Calu3 (cell line): ENCODE measurements at regions not wholly inside any gene's neighbourhood (a gene's known extent, or its start where the extent isn't known, plus 50 kb on each side); places are given as distances from the start of the nearest gene placed in this dataset.

Source experiments
- BruUV-seq: library from RNA; stranded (reverse); fragments of 400-500 nt; replicated peaks from 2 replicates; lab custom pipeline; 2021; lab: Mats Ljungman, UMichigan
- CTCF ChIA-PET: fragments of 300-600 bp; sonication (Branson Sonifier 250); formaldehyde crosslinking; loops from one replicate; lab custom pipeline; 2022; ENCODE audit warnings: antibody characterized with exemption; lab: Charles Lee
- DNase-seq: peaks from one replicate; pipeline ENCODE4 v3.0.0; 2022
- H3K27ac Mint-ChIP-seq: one replicate; pipeline ENCODE4 v1.8.0; 2022; ENCODE audit warnings: mixed read lengths; ENCODE audit not compliant: unreplicated experiment
- H3K27me3 Mint-ChIP-seq: one replicate; pipeline ENCODE4 v1.8.0; 2022; ENCODE audit warnings: mixed read lengths; ENCODE audit not compliant: unreplicated experiment
- H3K36me3 Mint-ChIP-seq: one replicate; pipeline ENCODE4 v1.8.0; 2022; ENCODE audit warnings: mild to moderate bottlenecking, moderate library complexity, mixed read lengths; ENCODE audit not compliant: insufficient read depth, unreplicated experiment
- H3K4me1 Mint-ChIP-seq: one replicate; pipeline ENCODE4 v1.8.0; 2022; ENCODE audit warnings: mild to moderate bottlenecking, low read depth, mixed read lengths; ENCODE audit not compliant: unreplicated experiment
- H3K4me3 Mint-ChIP-seq: one replicate; pipeline ENCODE4 v1.8.0; 2022; ENCODE audit warnings: mild to moderate bottlenecking, low read depth, moderate library complexity, mixed read lengths; ENCODE audit not compliant: unreplicated experiment
- H3K9me3 Mint-ChIP-seq: one replicate; pipeline ENCODE4 v1.8.0; 2022; ENCODE audit warnings: low read depth, mixed read lengths; ENCODE audit not compliant: unreplicated experiment
- intact Hi-C: fragments of 100-400 bp; cut with micrococcal nuclease; formaldehyde crosslinking; loops from one replicate; pipeline ENCODE4 v1.10.0; 2022; ENCODE audit not compliant: unreplicated experiment
- TF ChIP-seq, protein P1 (sequence below): fragments of 200-600 bp; IDR thresholded peaks from one replicate; pipeline ENCODE4 v1.8.0; 2022; ENCODE audit warnings: antibody characterized with exemption; ENCODE audit not compliant: unreplicated experiment

DNA sequence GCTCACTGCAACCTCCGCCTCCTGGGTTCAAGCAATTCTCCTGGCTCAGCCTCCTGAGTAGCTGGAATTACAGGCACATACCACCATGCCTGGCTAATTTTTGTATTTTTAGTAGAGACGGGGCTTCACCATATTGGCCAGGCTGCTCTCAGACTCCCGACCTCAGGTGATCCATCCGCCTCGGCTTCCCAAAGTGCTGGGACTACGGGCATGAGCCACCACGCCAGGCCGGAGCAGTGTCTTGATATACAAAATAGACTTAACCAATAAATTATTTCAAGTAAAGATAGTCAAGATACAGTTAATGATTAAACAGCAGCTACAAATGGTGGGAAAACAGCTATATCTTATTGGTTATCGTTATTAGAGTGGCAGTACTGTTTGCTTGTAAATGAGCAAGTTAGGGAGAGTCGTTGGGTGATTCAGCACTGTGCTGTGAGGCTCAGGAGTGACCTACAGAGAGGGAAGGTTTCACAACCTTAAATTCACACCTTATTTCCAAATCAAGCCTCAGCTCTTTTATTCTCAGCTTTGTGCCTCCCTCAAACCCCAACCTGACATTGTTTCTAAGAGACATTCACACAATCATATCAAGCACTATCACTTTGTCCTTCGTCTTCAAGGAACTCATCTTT is 1128.4 kb upstream of the MAP3K7 start:
- H3K27ac Mint-ChIP-seq: no peak overlapping the region
- H3K27me3 Mint-ChIP-seq: no peaks in the 10 kb centered on the region
- no peaks in the 10 kb centered on the region for H3K4me1 Mint-ChIP-seq
- TF ChIP-seq, protein P1, sequence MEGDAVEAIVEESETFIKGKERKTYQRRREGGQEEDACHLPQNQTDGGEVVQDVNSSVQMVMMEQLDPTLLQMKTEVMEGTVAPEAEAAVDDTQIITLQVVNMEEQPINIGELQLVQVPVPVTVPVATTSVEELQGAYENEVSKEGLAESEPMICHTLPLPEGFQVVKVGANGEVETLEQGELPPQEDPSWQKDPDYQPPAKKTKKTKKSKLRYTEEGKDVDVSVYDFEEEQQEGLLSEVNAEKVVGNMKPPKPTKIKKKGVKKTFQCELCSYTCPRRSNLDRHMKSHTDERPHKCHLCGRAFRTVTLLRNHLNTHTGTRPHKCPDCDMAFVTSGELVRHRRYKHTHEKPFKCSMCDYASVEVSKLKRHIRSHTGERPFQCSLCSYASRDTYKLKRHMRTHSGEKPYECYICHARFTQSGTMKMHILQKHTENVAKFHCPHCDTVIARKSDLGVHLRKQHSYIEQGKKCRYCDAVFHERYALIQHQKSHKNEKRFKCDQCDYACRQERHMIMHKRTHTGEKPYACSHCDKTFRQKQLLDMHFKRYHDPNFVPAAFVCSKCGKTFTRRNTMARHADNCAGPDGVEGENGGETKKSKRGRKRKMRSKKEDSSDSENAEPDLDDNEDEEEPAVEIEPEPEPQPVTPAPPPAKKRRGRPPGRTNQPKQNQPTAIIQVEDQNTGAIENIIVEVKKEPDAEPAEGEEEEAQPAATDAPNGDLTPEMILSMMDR: no peak
- peaks cover 4% of the 10 kb centered on the region for H3K9me3 Mint-ChIP-seq
- no TSS peak for BruUV-seq
- H3K4me3 Mint-ChIP-seq: no peak overlapping the region
- intact Hi-C loops: loop anchor here (1.0 kb wide), 1 partner anchor 19 kb away; no protein-coding TSS in a partner anchor
- no peaks in the 10 kb centered on the region for H3K36me3 Mint-ChIP-seq
- DNase-seq: no peak
- CTCF ChIA-PET: no interaction called here

DNA sequence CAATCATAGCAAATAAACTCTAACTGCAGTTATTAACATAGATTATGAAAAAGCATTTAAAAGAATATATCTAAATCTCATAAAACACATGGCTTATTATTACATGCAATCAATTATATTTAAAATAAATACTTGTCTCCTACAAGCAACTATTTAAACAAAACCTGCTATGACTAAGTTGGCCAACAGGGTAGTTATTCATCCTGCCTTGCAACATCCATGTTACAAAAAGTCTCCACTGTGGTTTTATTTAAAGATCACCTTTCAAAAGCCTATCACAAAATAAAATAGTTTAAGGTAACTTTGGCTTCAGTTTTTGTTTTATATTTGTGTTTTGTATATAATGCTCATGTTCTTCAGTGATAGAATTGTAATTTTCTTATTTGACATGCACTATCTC is 1127.0 kb upstream of the MAP3K7 start:
- no peaks in the 10 kb centered on the region for H3K36me3 Mint-ChIP-seq
- DNase-seq: no peak
- H3K9me3 Mint-ChIP-seq: peaks cover 4% of the 10 kb centered on the region
- no peak overlapping the region for H3K27ac Mint-ChIP-seq
- H3K4me1 Mint-ChIP-seq: no peaks in the 10 kb centered on the region
- intact Hi-C loops: no loop called here
- H3K27me3 Mint-ChIP-seq: no peaks in the 10 kb centered on the region
- no TSS peak for BruUV-seq
- CTCF ChIA-PET: no interaction called here
- no peak overlapping the region for H3K4me3 Mint-ChIP-seq
- TF ChIP-seq, protein P1: no peak

DNA sequence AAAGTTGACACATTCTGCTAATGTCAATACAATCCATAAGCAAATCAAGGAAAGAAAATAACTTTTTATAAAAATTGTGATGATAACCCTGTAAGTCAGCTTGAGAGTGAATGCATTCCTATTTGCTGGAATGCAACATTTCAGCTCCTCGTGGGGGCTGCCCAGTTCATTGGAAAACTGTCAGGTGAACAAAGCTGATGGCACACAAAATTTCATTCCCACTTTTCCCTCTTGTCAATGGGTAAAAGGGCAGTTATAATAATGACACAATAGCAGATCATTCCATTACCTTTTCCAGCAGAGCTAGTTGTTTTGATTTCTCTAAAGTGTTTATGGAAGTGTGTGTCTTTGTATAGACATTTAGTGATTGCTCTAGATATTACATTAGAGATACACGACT is 1124.6 kb upstream of the MAP3K7 start:
- Mint-ChIP-seq H3K27me3 (no peaks in the 10 kb centered on the region), H3K36me3 (no peaks in the 10 kb centered on the region), H3K4me3 (no peak overlapping the region), H3K27ac (no peak overlapping the region), H3K4me1 (no peaks in the 10 kb centered on the region), H3K9me3 (no peaks in the 10 kb centered on the region)
- TF ChIP-seq, protein P1: no peak
- CTCF ChIA-PET: no interaction called here
- DNase-seq: no peak
- intact Hi-C loops: no loop called here
- BruUV-seq: no TSS peak

DNA sequence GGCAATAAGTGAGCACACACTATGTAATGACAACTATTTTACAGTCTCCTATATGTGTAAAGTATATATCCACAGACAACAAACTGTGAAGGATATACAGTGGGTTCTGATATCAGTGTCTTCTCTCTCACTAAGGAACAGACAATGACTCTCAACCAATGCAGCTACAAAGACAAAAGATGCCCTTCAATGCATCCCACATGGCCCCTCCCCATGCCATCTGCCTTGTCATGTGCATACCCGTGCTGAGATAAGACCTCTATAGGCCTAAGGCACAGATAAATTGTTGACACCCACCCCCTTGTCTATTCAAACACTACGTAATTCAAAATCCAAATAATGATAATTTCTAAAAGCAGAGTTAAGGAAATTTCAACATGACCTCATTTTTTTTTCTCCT is 1123.5 kb upstream of the MAP3K7 start:
- TF ChIP-seq, protein P1: no peak
- H3K4me1 Mint-ChIP-seq: no peaks in the 10 kb centered on the region
- no peak overlapping the region for H3K4me3 Mint-ChIP-seq
- H3K27me3 Mint-ChIP-seq: no peaks in the 10 kb centered on the region
- intact Hi-C loops: no loop called here
- CTCF ChIA-PET: no interaction called here
- no peak overlapping the region for H3K27ac Mint-ChIP-seq
- no peaks in the 10 kb centered on the region for H3K9me3 Mint-ChIP-seq
- DNase-seq: no peak
- no TSS peak for BruUV-seq
- no peaks in the 10 kb centered on the region for H3K36me3 Mint-ChIP-seq
